Stimulated activated CD4-positive, alpha-beta T cell treated with anti-CD3 and anti-CD28 coated beads, Interleukin-12 subunit alpha, Interleukin-12 subunit beta, amount 100 ng/mL, for 4 hours (primary cell): ENCODE measurements at regions not wholly inside any gene's neighbourhood (a gene's known extent, or its start where the extent isn't known, plus 50 kb on each side); places are given as distances from the start of the nearest gene placed in this dataset.

Experiments used
- DNase-seq: peaks from one replicate; pipeline ENCODE4 v3.0.0-alpha.2; 2020

GRCh38 chr13:99892866-99893504 is 78.6 kb downstream of the ZIC5 start:
- DNase-seq, result no peak

- DNase-seq, result no peak
These were observed 79.4 kb downstream of the ZIC5 start for GRCh38 chr13:99892196-99892613.

GRCh38 chr13:99886706-99887105 is 84.9 kb downstream of the ZIC5 start:
- no peak for DNase-seq

GRCh38 chr13:99884913-99885312 is 86.7 kb downstream of the ZIC5 start:
- DNase-seq, result no peak

- no peak for DNase-seq
These were observed 87.8 kb downstream of the ZIC5 start for GRCh38 chr13:99883805-99884204.

- no peak for DNase-seq
These were observed 92.5 kb downstream of the ZIC5 start for GRCh38 chr13:99878921-99879610.

- DNase-seq, result no peak
These were observed 94.9 kb downstream of the ZIC5 start for GRCh38 chr13:99876651-99877050.

- no peak for DNase-seq
These were observed 96.2 kb downstream of the ZIC5 start for GRCh38 chr13:99875391-99875790.

- no peak for DNase-seq
These were observed 97.6 kb downstream of the ZIC5 start for GRCh38 chr13:99873832-99874430.

GRCh38 chr13:99873141-99873540 is 98.4 kb downstream of the ZIC5 start:
- DNase-seq, result no peak

- DNase-seq, result no peak
These were observed 100.2 kb downstream of the ZIC5 start for GRCh38 chr13:99871249-99871898.

- DNase-seq, result no peak
These were observed 101.0 kb downstream of the ZIC5 start for GRCh38 chr13:99870541-99870940.

- DNase-seq, result no peak
These were observed 101.7 kb downstream of the ZIC5 start for GRCh38 chr13:99869830-99870229.

- DNase-seq, result no peak
These were observed 102.8 kb downstream of the ZIC5 start for GRCh38 chr13:99868767-99869166.

- DNase-seq, result no peak
These were observed 103.9 kb downstream of the ZIC5 start for GRCh38 chr13:99867535-99868257.

GRCh38 chr13:99866781-99867180 is 104.8 kb downstream of the ZIC5 start:
- DNase-seq, result no peak

GRCh38 chr13:99865420-99865930 is 106.1 kb downstream of the ZIC5 start:
- no peak for DNase-seq

- no peak for DNase-seq
These were observed 107.0 kb downstream of the ZIC5 start for GRCh38 chr13:99864627-99864990.

GRCh38 chr13:99863789-99864626 is 107.6 kb downstream of the ZIC5 start:
- no peak for DNase-seq

GRCh38 chr13:99862244-99862643 is 109.3 kb downstream of the ZIC5 start:
- no peak for DNase-seq

GRCh38 chr13:99861771-99862170 is 109.8 kb downstream of the ZIC5 start:
- no peak for DNase-seq

GRCh38 chr13:99860745-99861144 is 110.8 kb downstream of the ZIC5 start:
- DNase-seq, result no peak
